GM21367 (cell line): ENCODE measurements at regions not wholly inside any gene's neighbourhood (a gene's known extent, or its start where the extent isn't known, plus 50 kb on each side); places are given as distances from the start of the nearest gene placed in this dataset.
"Not testable (repeated sequence)": the region's sequence is repeated elsewhere in the genome, so short reads cannot be mapped to it uniquely, and the experiment has no call there.

Experiments used
- ATAC-seq: cut with Tn5 transposase; IDR thresholded peaks from one replicate; pipeline ENCODE4 v1.9.1; 2021; ENCODE audit not compliant: unreplicated experiment

DNA sequence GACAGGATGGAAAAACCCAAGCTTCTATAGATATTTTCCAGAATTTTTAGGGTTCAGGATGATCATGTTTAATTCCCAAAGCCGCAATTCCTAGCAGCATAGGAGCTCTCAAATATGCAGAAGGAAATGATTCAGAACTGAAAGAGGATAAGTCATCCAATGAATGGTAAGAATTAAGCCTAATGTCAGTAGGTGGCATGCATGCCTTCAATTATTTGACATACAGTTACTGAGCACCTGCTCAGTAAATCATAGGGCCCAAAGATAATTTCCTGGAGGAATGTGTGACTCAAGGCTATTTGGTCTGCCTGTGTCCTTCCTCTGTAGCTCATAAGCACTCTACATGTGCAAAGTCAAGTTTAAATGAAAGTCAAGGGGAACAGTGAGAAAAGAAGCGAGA lies 116.8 kb upstream of the SLC38A4 start:
- ATAC-seq: no peak

- ATAC-seq: no peak
These were observed 118.3 kb upstream of the SLC38A4 start for GRCh38 chr12:46944088-46944487.

- no peak for ATAC-seq
These were observed 119.0 kb upstream of the SLC38A4 start for GRCh38 chr12:46944771-46945170.

DNA sequence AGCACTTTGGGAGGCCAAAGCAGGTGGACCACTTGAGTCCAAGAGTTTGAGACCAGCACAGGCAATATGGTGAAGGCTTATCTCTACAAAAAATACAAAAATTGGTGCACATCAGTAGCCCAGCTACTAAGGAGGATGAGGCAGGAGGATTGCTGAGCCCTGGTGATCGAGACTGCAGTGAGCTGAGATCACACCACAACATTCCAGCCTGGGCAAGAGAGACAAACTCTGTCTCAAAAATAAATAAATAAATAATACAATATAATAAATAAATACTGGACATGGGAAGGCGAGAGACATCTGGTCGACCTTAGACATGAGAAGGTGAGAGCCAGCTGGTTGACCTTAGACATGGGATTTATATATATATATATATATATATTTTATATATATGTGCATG lies 119.8 kb upstream of the SLC38A4 start:
- ATAC-seq: no peak

DNA sequence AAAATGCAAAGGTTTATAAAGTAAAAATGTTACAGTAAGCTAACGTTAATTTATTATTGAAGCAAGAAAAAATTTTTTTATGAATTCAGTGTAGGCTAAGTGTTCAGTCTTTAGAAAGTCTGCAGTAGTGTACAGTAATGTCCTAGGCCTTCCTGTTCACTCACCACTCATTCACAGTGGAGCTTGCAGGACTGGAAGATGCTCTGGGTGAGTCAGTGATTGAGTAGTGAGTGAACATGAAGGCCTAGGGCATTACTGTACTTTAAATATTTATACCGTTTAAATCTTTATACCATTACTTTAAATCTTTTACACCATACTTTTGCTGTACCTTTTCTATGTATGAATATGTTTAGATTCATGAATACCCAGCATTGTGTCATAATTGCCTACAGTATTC lies 120.3 kb upstream of the SLC38A4 start:
- no peak for ATAC-seq

- no peak for ATAC-seq
These were observed 123.2 kb upstream of the SLC38A4 start for GRCh38 chr12:46948936-46949545.

DNA sequence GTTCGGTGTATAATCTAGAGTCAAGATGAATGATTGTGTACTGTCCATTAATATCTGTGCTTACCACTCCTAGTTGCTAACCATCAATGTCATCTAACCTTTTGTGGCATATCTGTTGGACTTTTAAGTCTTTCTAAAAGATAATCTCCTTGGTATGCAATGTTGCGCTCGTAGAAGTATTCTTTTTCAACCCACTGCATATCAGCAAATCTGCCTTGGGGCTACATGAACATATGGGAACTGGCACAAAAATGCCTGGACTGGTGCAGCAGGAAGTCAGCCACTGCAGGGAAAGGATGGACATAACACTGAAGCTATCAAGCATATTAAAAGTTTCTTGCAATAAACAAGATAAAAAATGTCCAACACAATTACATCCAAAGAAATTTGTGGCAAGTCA lies 124.3 kb upstream of the SLC38A4 start:
- no peak for ATAC-seq

DNA sequence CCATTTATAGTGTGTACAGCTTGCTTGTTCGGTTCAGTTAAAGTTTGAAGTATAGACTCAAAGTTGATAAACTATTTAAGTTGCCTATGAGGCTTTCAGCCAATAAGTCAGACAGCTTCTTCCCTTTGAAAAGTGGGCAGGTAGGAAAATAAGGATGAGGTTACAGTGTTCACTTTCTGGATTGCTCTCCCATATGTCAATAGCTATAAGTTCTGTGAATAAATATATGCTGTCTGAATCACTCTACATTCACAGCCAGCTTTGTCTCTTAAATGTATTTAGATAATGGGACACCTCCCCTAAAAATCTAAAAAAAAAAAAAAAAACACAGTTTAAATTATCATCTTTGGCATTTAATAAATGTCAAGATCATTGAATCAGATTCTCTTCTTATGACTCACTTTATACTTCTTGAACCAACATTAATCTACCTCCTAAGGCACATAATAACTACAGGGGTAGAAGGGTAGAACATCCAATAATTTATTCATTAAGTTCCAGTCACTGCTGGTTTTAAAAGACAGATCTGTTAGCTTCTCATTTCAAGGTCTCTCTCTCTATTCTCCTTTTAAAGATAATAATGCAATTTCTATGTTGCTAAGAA lies 126.4 kb upstream of the PCED1B start:
- no peak for ATAC-seq

- no peak for ATAC-seq
These were observed 122.9 kb upstream of the PCED1B start for GRCh38 chr12:46956451-46957035.

- ATAC-seq: no peak
These were observed 121.4 kb upstream of the PCED1B start for GRCh38 chr12:46958053-46958452.

- no peak for ATAC-seq
These were observed 120.7 kb upstream of the PCED1B start for GRCh38 chr12:46958599-46959290.

DNA sequence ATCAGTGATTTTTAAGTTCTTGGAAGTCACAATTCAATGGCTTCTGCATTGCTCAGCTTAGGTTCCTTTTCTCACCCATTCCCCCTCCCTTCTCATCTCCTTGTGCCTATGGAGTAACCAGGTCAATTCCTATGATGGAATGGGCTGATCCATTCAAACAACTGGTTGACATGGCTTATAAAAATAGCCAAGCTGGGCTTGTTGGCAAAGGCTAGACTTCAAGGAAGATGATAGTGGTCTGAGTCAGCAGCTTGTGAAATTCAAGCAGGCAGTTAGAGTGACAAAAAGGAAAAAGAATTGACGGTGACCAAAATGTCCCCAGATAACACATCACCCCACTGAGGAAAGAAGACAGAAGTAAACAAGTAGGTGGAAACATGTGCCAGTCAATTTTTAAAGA lies 119.9 kb upstream of the PCED1B start:
- ATAC-seq: no peak

DNA sequence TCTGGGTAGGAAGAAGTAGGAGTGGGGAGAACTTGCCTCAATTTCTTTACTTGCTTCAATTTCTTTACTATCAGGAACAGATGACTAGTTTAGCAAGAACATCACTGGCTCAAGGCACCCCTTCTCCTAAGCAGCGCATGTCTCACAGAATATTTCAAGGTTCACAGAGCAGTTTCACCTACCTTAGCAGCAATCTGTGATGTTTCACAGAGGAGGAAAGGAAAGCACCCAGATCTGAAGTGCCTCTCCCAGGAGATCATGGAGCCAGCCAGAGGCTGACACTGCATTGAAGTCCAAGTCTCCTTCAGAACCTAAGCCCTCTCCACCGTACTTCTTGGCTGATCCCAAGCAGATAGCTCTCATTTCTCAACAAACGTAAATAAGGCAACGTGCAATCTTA lies 118.7 kb upstream of the PCED1B start:
- ATAC-seq: no peak

DNA sequence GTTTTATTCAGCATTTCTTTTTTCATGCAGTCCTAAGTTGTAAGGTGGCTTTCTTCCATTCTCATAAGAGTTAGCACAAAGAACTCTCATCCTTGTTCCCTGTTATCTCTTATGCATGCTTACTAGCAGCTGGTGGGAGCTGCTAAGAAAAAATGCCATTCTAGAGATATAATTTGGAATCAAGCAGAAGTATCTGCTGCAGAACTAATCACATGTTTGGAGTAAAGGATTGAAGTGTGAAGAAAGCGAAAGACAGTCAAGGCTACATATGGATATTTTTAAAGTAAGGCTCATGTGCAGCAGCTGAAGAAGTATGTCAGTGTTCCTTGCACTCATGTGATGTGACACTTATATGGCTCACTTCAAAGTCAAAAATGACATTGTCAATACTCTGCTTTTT lies 116.2 kb upstream of the PCED1B start:
- ATAC-seq: no peak

GRCh38 chr12:46963977-46964971 lies 115.1 kb upstream of the PCED1B start:
- no peak for ATAC-seq

- no peak for ATAC-seq
These were observed 114.3 kb upstream of the PCED1B start for GRCh38 chr12:46965137-46965536.

DNA sequence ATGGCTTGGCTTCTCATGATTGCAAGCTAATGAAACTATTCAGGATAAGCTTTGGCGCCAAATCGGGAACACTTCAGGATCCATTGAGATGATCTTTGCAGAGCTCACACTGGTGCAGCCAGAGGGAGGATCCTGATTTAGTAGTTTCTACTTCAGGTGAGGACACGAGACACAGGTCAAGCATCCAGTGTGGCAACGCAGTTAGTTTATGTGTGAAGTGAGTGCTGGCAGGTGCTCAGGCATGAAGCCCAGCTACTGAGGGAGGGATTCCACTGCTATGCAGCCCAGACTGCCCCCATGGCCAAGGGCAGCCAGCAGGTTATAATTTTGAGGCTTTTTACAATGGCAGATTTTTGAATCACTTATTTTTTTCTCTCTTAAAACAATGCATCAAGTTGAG lies 113.5 kb upstream of the PCED1B start:
- no peak for ATAC-seq

- no peak for ATAC-seq
These were observed 108.8 kb upstream of the PCED1B start for GRCh38 chr12:46970636-46971035.

DNA sequence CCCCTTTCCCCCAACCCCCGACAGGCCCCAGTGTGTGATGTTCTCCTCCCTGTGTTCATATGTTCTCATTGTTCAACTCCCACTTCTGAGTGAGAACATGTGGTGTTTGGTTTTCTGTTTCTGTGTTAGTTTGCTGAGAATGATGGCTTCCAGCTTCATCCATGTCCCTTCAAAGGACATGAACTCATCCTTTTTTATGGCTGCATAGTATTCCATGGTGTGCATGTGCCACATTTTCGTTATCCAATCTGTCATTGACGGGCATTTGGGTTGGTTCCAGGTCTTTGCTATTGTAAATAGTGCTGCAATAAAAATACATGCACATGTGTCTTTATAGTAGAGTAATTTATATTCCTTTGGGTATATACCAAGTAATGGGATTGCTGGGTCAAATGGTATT lies 105.5 kb upstream of the PCED1B start:
- not testable (repeated sequence) for ATAC-seq

GRCh38 chr12:46977871-46978375 lies 101.5 kb upstream of the PCED1B start:
- no peak for ATAC-seq

DNA sequence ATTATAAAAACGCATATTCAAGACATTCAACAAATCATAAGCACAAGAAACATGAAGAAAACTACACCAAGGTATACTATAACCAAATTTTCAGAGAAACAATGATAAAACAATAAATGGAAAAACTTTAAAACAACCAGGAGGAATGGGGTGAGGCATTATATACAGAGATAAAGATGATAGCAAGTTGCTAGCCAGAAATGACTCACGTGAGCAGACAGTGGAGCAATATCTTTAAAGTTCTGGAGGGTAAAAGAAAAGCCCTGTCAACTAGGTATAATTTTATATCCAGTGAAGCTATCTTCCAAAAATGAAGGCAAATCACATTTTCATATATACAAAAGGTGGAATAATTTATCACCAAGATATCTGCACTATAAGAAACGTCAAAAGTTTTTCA lies 97.8 kb upstream of the PCED1B start:
- ATAC-seq: no peak
